CD4-positive, CD25-positive, alpha-beta regulatory T cell (primary cell): ENCODE measurements at regions not wholly inside any gene's neighbourhood (a gene's known extent, or its start where the extent isn't known, plus 50 kb on each side); places are given as distances from the start of the nearest gene placed in this dataset.

Source experiments
- ATAC-seq, 2 donors: fragments of 150-1000 bp; cut with Tn5 transposase; one replicate each; pipeline ENCODE4 v1.10.0; 2021; ENCODE audit warnings: low read depth in 2 of 2, moderate number of reproducible peaks in 2 of 2, moderate library complexity in 1 of 2
- DNase-seq, 3 donors: peaks; one replicate each; pipeline versions ENCODE4 v3.0.0 to v3.0.0-alpha.2; 2012 to 2022; ENCODE audit warnings: mixed read lengths in 1 of 3
- H3K27ac ChIP-seq: one replicate; pipeline ENCODE4 v1.7.0; 2013; ENCODE audit warnings: mild to moderate bottlenecking, low read length; ENCODE audit not compliant: insufficient read depth, poor library complexity, severe bottlenecking
- H3K27me3 ChIP-seq: one replicate; pipeline ENCODE4 v1.7.0; 2013; ENCODE audit warnings: low read length; ENCODE audit not compliant: control insufficient read depth, insufficient read depth
- H3K36me3 ChIP-seq: one replicate; pipeline ENCODE4 v1.7.0; 2013; ENCODE audit warnings: mild to moderate bottlenecking, low read length, moderate library complexity; ENCODE audit not compliant: control insufficient read depth, insufficient read depth
- H3K4me1 ChIP-seq: 2 replicates; pipeline ENCODE4 v1.7.0; 2013; ENCODE audit warnings: mild to moderate bottlenecking, low read length; ENCODE audit not compliant: insufficient read depth, control insufficient read depth, poor library complexity, severe bottlenecking
- H3K4me3 ChIP-seq: one replicate; pipeline ENCODE4 v1.7.0; 2013; ENCODE audit warnings: low read depth, mild to moderate bottlenecking, low read length, moderate library complexity
- H3K9me3 ChIP-seq, 2 experiments: 1 replicate in 1 of 2; 2 replicates in 1 of 2; pipeline ENCODE4 v1.7.0; 2013; ENCODE audit warnings: low read length in 2 of 2, mild to moderate bottlenecking in 1 of 2, moderate library complexity in 1 of 2; ENCODE audit not compliant: control insufficient read depth in 2 of 2
- H3K27ac Mint-ChIP-seq, 3 donors: one replicate each; pipeline ENCODE4 v1.8.0; 2020 to 2022; ENCODE audit warnings: mild to moderate bottlenecking in 3 of 3, mixed read lengths in 3 of 3, moderate library complexity in 2 of 3
- H3K27me3 Mint-ChIP-seq: one replicate; pipeline ENCODE4 v1.8.0; 2022; ENCODE audit warnings: mild to moderate bottlenecking, mixed read lengths
- H3K36me3 Mint-ChIP-seq: one replicate; pipeline ENCODE4 v1.8.0; 2020; ENCODE audit warnings: mixed read lengths
- H3K4me1 Mint-ChIP-seq, 4 donors: one replicate each; pipeline ENCODE4 v1.8.0; 2020 to 2022; ENCODE audit warnings: mixed read lengths in 4 of 4, mild to moderate bottlenecking in 1 of 4
- H3K4me3 Mint-ChIP-seq, 4 donors: one replicate each; pipeline ENCODE4 v1.8.0; 2020 to 2022; ENCODE audit warnings: mild to moderate bottlenecking in 4 of 4, mixed read lengths in 4 of 4, moderate library complexity in 3 of 4
- H3K9me3 Mint-ChIP-seq, 7 donors: one replicate each; pipeline ENCODE4 v1.8.0; 2020 to 2022; ENCODE audit warnings: mixed read lengths in 7 of 7, mild to moderate bottlenecking in 3 of 7, moderate library complexity in 2 of 7

DNA sequence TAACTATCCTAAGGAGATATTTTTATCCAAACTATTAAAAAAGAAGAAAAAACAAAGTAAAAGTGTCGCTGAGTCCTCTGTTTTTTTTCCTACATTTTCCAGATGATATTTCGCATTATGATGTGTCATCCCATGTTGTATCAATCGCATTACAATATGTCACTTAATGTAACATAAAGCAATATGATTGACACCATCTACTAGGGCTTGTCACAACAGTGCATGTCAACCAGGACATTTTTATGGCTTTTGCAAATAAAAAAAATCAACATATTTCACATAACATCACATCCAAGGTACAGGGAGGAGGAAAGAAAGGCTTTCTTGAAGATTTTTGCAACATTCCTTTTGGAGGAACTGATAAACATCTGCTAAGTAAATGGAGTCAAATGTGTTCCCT lies 308.9 kb downstream of the ETAA1 start:
- ATAC-seq (no peak), DNase-seq (no peak)
- Histone ChIP-seq H3K4me1 (no peaks in the 10 kb centered on the region), H3K4me3 (no peak overlapping the region), H3K27me3 (no peaks in the 10 kb centered on the region), H3K27ac (no peak overlapping the region), H3K36me3 (no peaks in the 10 kb centered on the region), H3K9me3 (no peaks in the 10 kb centered on the region)
- Mint-ChIP-seq H3K9me3 (peaks cover 0 to 4% (median 0%) of the 10 kb centered on the region in 7 donors), H3K36me3 (no peaks in the 10 kb centered on the region), H3K27me3 (peaks cover 5% of the 10 kb centered on the region), H3K4me1 (no peaks in the 10 kb centered on the region), H3K4me3 (no peak overlapping the region), H3K27ac (no peak overlapping the region)

DNA sequence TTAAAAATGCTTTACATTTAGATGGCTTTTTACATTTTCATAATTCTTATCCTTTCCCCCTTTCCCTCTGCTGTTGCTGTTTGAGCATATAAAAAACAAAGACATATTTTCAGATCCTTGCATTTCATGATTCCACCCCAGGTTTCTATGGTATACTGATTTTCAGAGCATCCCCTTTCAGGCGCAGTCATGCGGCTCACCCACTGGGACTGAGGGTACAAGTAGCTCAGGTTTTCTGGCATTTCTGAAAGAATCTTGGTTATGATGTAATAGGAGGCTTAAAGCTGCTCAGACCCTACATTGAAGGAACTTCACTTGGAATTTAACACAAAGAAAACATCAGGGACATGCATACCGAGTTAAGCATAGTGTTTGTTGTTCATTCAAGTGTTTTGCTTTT lies 310.8 kb downstream of the ETAA1 start:
- no peak for ATAC-seq
- no peak for DNase-seq
- H3K27me3 Mint-ChIP-seq: no peaks in the 10 kb centered on the region

DNA sequence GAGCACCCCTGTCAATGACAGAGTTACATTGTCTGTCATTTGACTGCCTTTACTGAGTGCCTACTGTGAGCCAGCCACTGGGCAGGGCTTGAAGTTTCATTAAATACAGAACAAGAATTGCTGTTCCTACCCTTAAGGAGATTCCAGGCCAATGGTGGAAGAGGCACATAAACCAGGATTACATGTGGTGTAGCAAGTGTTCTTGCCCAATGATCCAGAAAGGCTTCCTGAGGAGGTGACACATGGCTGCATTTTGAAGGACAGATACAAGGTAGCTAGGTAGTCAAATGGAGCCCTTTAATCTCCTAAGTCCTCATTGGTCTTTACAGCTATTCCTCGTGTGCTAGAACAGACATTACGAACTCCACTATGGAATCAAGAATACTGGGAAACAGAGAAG lies 312.7 kb downstream of the ETAA1 start:
- no peaks in the 10 kb centered on the region for H3K9me3 ChIP-seq
- Mint-ChIP-seq H3K27ac (no peak overlapping the region), H3K4me1 (no peaks in the 10 kb centered on the region), H3K9me3 (peaks cover 0 to 4% (median 0%) of the 10 kb centered on the region in 7 donors), H3K27me3 (no peaks in the 10 kb centered on the region), H3K36me3 (no peaks in the 10 kb centered on the region), H3K4me3 (no peak overlapping the region)
- H3K36me3 ChIP-seq: no peaks in the 10 kb centered on the region
- no peaks in the 10 kb centered on the region for H3K4me1 ChIP-seq
- DNase-seq: no peak
- ATAC-seq: no peak
- H3K27me3 ChIP-seq: no peaks in the 10 kb centered on the region
- no peak overlapping the region for H3K27ac ChIP-seq
- H3K4me3 ChIP-seq: no peak overlapping the region

More for the DNA sequence above, 310.8 kb downstream of the ETAA1 start:
- H3K27ac Mint-ChIP-seq: no peak overlapping the region
- H3K27ac ChIP-seq: no peak overlapping the region
- no peaks in the 10 kb centered on the region for H3K4me1 Mint-ChIP-seq
- H3K9me3 ChIP-seq: no peaks in the 10 kb centered on the region
- H3K4me1 ChIP-seq: no peaks in the 10 kb centered on the region
- H3K4me3 Mint-ChIP-seq: no peak overlapping the region
- H3K9me3 Mint-ChIP-seq: peaks cover 0 to 4% (median 0%) of the 10 kb centered on the region in 7 donors
- no peaks in the 10 kb centered on the region for H3K36me3 ChIP-seq
- H3K27me3 ChIP-seq: no peaks in the 10 kb centered on the region
- no peaks in the 10 kb centered on the region for H3K36me3 Mint-ChIP-seq
- no peak overlapping the region for H3K4me3 ChIP-seq

DNA sequence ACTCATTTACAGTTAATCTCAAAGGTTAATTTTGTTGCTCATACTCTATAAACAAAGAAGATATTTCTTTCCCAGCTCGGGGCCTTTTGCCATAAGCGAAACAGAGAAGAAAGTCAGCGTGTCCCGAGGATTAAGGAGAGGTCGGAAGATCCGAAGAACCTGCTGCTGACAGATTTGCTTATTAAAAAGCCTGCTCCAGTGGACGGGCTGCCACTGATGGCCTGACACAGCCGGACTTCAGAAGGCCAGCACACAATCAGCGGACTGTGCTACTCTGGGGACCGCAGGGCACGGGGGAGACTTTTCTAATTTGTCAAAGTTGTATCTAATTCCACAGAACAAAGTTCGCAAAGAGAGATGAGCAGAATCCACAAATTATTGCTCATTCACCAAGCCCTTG lies 315.4 kb downstream of the ETAA1 start:
- Mint-ChIP-seq H3K4me1 (no peaks in the 10 kb centered on the region), H3K36me3 (no peaks in the 10 kb centered on the region), H3K27ac (no peak overlapping the region), H3K27me3 (no peaks in the 10 kb centered on the region), H3K9me3 (peaks cover 0 to 5% (median 2%) of the 10 kb centered on the region in 7 donors), H3K4me3 (no peak overlapping the region)
- Histone ChIP-seq H3K27me3 (no peaks in the 10 kb centered on the region), H3K4me1 (no peaks in the 10 kb centered on the region), H3K36me3 (no peaks in the 10 kb centered on the region), H3K4me3 (no peak overlapping the region), H3K9me3 (no peaks in the 10 kb centered on the region), H3K27ac (no peak overlapping the region)
- DNase-seq (no peak), ATAC-seq (no peak)

DNA sequence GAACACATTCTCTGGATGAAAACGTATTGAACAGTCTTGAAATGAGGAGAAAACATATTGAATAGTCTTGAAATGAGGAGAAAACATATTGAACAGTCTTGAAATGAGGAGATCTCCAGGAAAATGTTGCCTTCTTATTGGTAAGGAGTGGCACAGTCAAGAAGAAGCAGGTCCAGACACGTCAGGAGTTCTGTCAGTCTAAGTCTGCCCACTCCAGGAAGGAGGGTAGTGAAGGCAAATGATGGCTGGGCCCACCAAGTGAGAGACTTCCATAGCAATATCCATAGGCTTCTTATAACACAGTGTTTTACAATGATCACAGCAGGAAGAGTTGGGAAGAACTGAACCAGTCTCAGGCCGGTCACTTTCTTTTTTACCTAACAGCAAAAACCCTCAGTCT lies 316.2 kb downstream of the ETAA1 start:
- no peak overlapping the region for H3K27ac Mint-ChIP-seq
- no peak overlapping the region for H3K4me3 Mint-ChIP-seq
- Histone ChIP-seq H3K4me1 (no peaks in the 10 kb centered on the region), H3K27me3 (no peaks in the 10 kb centered on the region), H3K9me3 (no peaks in the 10 kb centered on the region), H3K36me3 (no peaks in the 10 kb centered on the region), H3K4me3 (no peak overlapping the region), H3K27ac (no peak overlapping the region)
- no peaks in the 10 kb centered on the region for H3K36me3 Mint-ChIP-seq
- no peaks in the 10 kb centered on the region for H3K27me3 Mint-ChIP-seq
- peaks cover 0 to 5% (median 2%) of the 10 kb centered on the region in 7 donors for H3K9me3 Mint-ChIP-seq
- no peaks in the 10 kb centered on the region for H3K4me1 Mint-ChIP-seq
- ATAC-seq (no peak), DNase-seq (no peak)

DNA sequence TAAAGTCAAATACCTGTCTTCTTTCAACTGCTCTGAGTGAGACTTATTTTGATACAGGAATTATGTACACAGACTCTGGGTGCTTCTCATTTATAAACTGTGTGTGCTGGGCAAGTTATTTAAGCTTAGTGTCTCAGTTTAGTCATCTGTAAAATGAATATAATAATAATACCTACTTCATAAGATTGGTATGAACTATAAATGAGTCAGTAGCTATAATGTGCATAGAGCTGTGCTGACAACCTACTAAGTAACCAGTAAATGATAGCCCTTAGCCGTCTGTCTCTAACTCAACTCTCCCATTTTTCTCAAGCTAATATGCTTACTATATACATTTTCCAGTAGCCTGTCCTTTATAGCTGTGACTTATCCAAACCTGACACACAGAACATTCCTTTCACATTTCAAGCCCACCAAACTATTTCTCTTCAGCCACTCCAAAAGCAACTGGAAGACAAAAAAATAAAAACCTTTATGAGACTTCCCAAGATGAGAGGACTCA lies 319.8 kb downstream of the ETAA1 start:
- Mint-ChIP-seq H3K36me3 (no peaks in the 10 kb centered on the region), H3K9me3 (peaks cover 0 to 5% (median 2%) of the 10 kb centered on the region in 7 donors), H3K4me1 (no peaks in the 10 kb centered on the region), H3K27me3 (no peaks in the 10 kb centered on the region), H3K27ac (no peak overlapping the region), H3K4me3 (no peak overlapping the region)
- Histone ChIP-seq H3K36me3 (no peaks in the 10 kb centered on the region), H3K4me1 (no peaks in the 10 kb centered on the region), H3K27ac (no peak overlapping the region), H3K4me3 (no peak overlapping the region), H3K27me3 (no peaks in the 10 kb centered on the region), H3K9me3 (peaks cover 0 to 3% of the 10 kb centered on the region in 2 experiments)
- no peak for ATAC-seq
- no peak for DNase-seq

DNA sequence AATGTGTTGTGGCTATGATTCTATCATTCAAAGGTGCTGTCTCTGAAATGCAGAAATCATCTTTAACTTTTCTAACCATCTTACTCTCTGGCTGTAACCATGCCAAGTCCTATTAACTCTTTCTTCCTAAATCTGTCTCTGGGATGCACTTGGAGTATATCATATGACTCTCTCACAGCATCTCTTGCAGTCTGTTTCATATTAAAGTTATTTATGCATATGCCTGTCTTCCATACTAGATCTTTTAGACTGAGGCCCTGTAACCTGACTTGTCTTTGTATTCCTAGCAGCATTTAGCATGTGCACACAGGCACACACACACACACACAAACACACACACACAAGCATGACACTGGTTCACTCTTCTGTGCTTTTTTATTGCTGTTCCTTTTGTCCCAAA lies 320.6 kb downstream of the ETAA1 start:
- H3K27me3 ChIP-seq: no peaks in the 10 kb centered on the region
- H3K4me1 ChIP-seq: no peaks in the 10 kb centered on the region
- ATAC-seq (no peak), DNase-seq (no peak)
- Mint-ChIP-seq H3K4me3 (no peak overlapping the region), H3K27ac (no peak overlapping the region), H3K9me3 (peaks cover 0 to 5% (median 2%) of the 10 kb centered on the region in 7 donors), H3K4me1 (no peaks in the 10 kb centered on the region), H3K27me3 (no peaks in the 10 kb centered on the region), H3K36me3 (no peaks in the 10 kb centered on the region)
- no peaks in the 10 kb centered on the region for H3K36me3 ChIP-seq
- H3K27ac ChIP-seq: no peak overlapping the region
- H3K9me3 ChIP-seq: peaks cover 0 to 3% of the 10 kb centered on the region in 2 experiments
- no peak overlapping the region for H3K4me3 ChIP-seq

DNA sequence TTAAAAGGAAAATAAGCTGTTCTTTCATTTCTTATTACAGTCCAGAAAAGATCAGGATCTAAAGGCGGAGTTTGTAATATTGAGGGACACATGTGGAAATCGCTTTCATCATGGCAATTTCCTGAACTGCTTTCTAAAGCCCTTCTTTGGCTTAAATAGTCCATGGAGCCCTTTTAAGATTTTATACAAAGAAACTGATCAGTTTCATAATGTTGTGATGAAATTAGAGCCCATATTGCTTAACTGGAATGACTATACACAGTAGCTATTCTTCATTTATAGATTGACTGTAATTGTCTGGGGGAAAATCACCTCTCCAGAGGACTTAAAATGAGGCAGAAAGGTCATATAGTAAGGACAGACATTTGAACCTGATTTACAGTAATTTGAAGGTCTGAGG lies 322.2 kb downstream of the ETAA1 start:
- no peak overlapping the region for H3K27ac ChIP-seq
- no peak overlapping the region for H3K27ac Mint-ChIP-seq
- no peak overlapping the region for H3K4me3 Mint-ChIP-seq
- H3K27me3 Mint-ChIP-seq: peaks cover 4% of the 10 kb centered on the region
- no peaks in the 10 kb centered on the region for H3K36me3 Mint-ChIP-seq
- no peaks in the 10 kb centered on the region for H3K36me3 ChIP-seq
- no peaks in the 10 kb centered on the region for H3K4me1 Mint-ChIP-seq
- H3K9me3 ChIP-seq: peaks cover 0 to 3% of the 10 kb centered on the region in 2 experiments
- no peak overlapping the region for H3K4me3 ChIP-seq
- H3K27me3 ChIP-seq: no peaks in the 10 kb centered on the region
- DNase-seq (no peak), ATAC-seq (no peak)
- no peaks in the 10 kb centered on the region for H3K4me1 ChIP-seq
- peaks cover 0 to 3% (median 2%) of the 10 kb centered on the region in 7 donors for H3K9me3 Mint-ChIP-seq
